Stomach (tissue), 8 donors: ENCODE measurements at regions not wholly inside any gene's neighbourhood (a gene's known extent, or its start where the extent isn't known, plus 50 kb on each side); places are given as distances from the start of the nearest gene placed in this dataset.

Experiments used
- DNase-seq, 2 donors: peaks; one replicate each; pipeline versions ENCODE4 v3.0.0 to v3.0.0-alpha.2; 2013 to 2019
- H3K27ac ChIP-seq, 5 donors: fragments of 200-600 bp in 4 of 5; sonication (generic) in 4 of 5; one replicate each; pipeline ENCODE4 v1.5.1; 2013 to 2019; ENCODE audit warnings: mild to moderate bottlenecking in 1 of 5, moderate library complexity in 1 of 5
- H3K27me3 ChIP-seq, 3 donors: fragments of 200-600 bp; sonication (generic); one replicate each; pipeline ENCODE4 v1.5.1; 2017 to 2019; ENCODE audit warnings: mixed run types in 1 of 3
- H3K36me3 ChIP-seq, 4 donors: fragments of 200-600 bp; sonication (generic); 1 replicate in 3 of 4; 2 replicates in 1 of 4; pipeline ENCODE4 v1.5.1; 2016 to 2019
- H3K4me1 ChIP-seq, 4 donors: fragments of 200-600 bp; sonication (generic); one replicate each; pipeline ENCODE4 v1.5.1; 2016 to 2019
- H3K4me3 ChIP-seq, 4 donors: fragments of 200-600 bp; sonication (generic) in 3 of 4; one replicate each; pipeline ENCODE4 v1.5.1; 2016 to 2019; ENCODE audit warnings: mild to moderate bottlenecking in 1 of 4
- H3K9me3 ChIP-seq, 4 donors: fragments of 200-600 bp; sonication (generic); one replicate each; pipeline ENCODE4 v1.5.1; 2016 to 2019
- CTCF ChIP-seq, 7 experiments: fragments of 450-650 bp in 4 of 7; fragments of 200-600 bp in 3 of 7; sonication (generic) in 3 of 7; IDR thresholded peaks; one replicate each; pipeline ENCODE4 v1.5.1; 2016 to 2019; ENCODE audit warnings: antibody characterized with exemption in 7 of 7, control low read depth in 2 of 7, mild to moderate bottlenecking in 1 of 7
- EP300 ChIP-seq: sonication (generic); formaldehyde crosslinking; IDR thresholded peaks from one replicate; pipeline ENCODE4 v1.6.1; 2017; ENCODE audit warnings: antibody characterized with exemption
- POLR2A ChIP-seq, 4 donors: fragments of 450-650 bp; IDR thresholded peaks; one replicate each; pipeline ENCODE4 v1.6.1; 2016; ENCODE audit warnings: antibody characterized with exemption in 4 of 4, control low read depth in 2 of 4, mild to moderate bottlenecking in 1 of 4, moderate library complexity in 1 of 4
- POLR2AphosphoS5 ChIP-seq, 3 donors: sonication (generic); formaldehyde crosslinking; IDR thresholded peaks; one replicate each; pipeline ENCODE4 v1.6.1; 2016; ENCODE audit warnings: antibody characterized with exemption in 3 of 3
- WGBS, 5 donors: extraction: QIAGEN DNeasy Blood & Tissue Kit in 3 of 5; methylation state at CpG; one replicate each; pipeline versions ENCODE4 v1.1.5 to v1.1.7; 2013 to 2018; 5-methylcytosine and 5-hydroxymethylcytosine counted together
- intact Hi-C: fragments of 100-400 bp; cut with DNase I; formaldehyde crosslinking; loops from one replicate; pipeline ENCODE4 v1.15.1; 2023; ENCODE audit warnings: low total_unique reads
- donor health status: healthy with polysubstance abuse.
- donor health status: Bipolar disorder and iron deficiency.
- donor health status: healthy.

- WGBS, 5 donors, result 71 to 83% (median 80%) methylated on average over 3 of the region's 3 CpGs
- Histone ChIP-seq H3K4me1 (no peaks in the 10 kb centered on the region), H3K27me3 (no peaks in the 10 kb centered on the region), H3K9me3 (no peaks in the 10 kb centered on the region), H3K36me3 (no peaks in the 10 kb centered on the region), H3K4me3 (no peak overlapping the region), H3K27ac (no peak overlapping the region)
- TF ChIP-seq CTCF (IDR thresholded peaks at IDR 0.05), result no peak
- no peak for TF ChIP-seq EP300
- TF ChIP-seq POLR2AphosphoS5 (IDR thresholded peaks at IDR 0.05), result no peak
- TF ChIP-seq POLR2A (IDR thresholded peaks at IDR 0.05), result no peak
- no peak for DNase-seq
- intact Hi-C loops, result no loop called here
Measured at GRCh38 chr6:71730284-71730683, 156.1 kb upstream of the RIMS1 start.

GRCh38 chr6:71733970-71734899 is 152.1 kb upstream of the RIMS1 start:
- TF ChIP-seq CTCF (IDR thresholded peaks at IDR 0.05) (no peak), POLR2A (IDR thresholded peaks at IDR 0.05) (no peak), POLR2AphosphoS5 (IDR thresholded peaks at IDR 0.05) (no peak), EP300 (no peak)
- no peak for DNase-seq
- Histone ChIP-seq H3K4me1 (no peaks in the 10 kb centered on the region), H3K36me3 (no peaks in the 10 kb centered on the region), H3K4me3 (no peak overlapping the region), H3K27me3 (no peaks in the 10 kb centered on the region), H3K27ac (no peak overlapping the region), H3K9me3 (no peaks in the 10 kb centered on the region)
- WGBS, 5 donors, result 38 to 62% (median 42%) methylated on average over 1 of the region's 1 CpG
- intact Hi-C loops, result no loop called here

- intact Hi-C loops, result no loop called here
- WGBS, 5 donors, result 47 to 79% (median 55%) methylated on average over 1 of the region's 1 CpG
- DNase-seq, result no peak
- Histone ChIP-seq H3K4me3 (no peak overlapping the region), H3K9me3 (no peaks in the 10 kb centered on the region), H3K27me3 (no peaks in the 10 kb centered on the region), H3K27ac (no peak overlapping the region), H3K36me3 (no peaks in the 10 kb centered on the region), H3K4me1 (no peaks in the 10 kb centered on the region)
- TF ChIP-seq EP300, result no peak
- no peak for TF ChIP-seq CTCF (IDR thresholded peaks at IDR 0.05)
- TF ChIP-seq POLR2AphosphoS5 (IDR thresholded peaks at IDR 0.05), result no peak
- no peak for TF ChIP-seq POLR2A (IDR thresholded peaks at IDR 0.05)
Measured at GRCh38 chr6:71737953-71738352, 148.4 kb upstream of the RIMS1 start.

- Histone ChIP-seq H3K9me3 (no peaks in the 10 kb centered on the region), H3K36me3 (no peaks in the 10 kb centered on the region), H3K4me3 (no peak overlapping the region), H3K4me1 (no peaks in the 10 kb centered on the region), H3K27ac (no peak overlapping the region), H3K27me3 (no peaks in the 10 kb centered on the region)
- DNase-seq, result no peak
- WGBS, 5 donors, result 51 to 60% (median 58%) methylated on average over 5 of the region's 5 CpGs
- intact Hi-C loops, result no loop called here
- no peak for TF ChIP-seq POLR2AphosphoS5 (IDR thresholded peaks at IDR 0.05)
- TF ChIP-seq EP300, result no peak
- TF ChIP-seq POLR2A (IDR thresholded peaks at IDR 0.05), result no peak
- TF ChIP-seq CTCF (IDR thresholded peaks at IDR 0.05), result no peak
Measured at GRCh38 chr6:71745525-71745924, 140.8 kb upstream of the RIMS1 start.
